HG02840 (cell line): ENCODE measurements at regions not wholly inside any gene's neighbourhood (a gene's known extent, or its start where the extent isn't known, plus 50 kb on each side); places are given as distances from the start of the nearest gene placed in this dataset.
"Not testable (repeated sequence)": the region's sequence is repeated elsewhere in the genome, so short reads cannot be mapped to it uniquely, and the experiment has no call there.

Experiments
- ATAC-seq: cut with Tn5 transposase; IDR thresholded peaks from one replicate; pipeline ENCODE4 v1.9.1; 2021; ENCODE audit warnings: mild to moderate bottlenecking, moderate library complexity, moderate number of reproducible peaks; ENCODE audit not compliant: unreplicated experiment, low FRiP score

GRCh38 chr11:80309301-80309700 is 868.5 kb upstream of the TENM4 start:
- ATAC-seq: no peak

- no peak for ATAC-seq
Observed at GRCh38 chr11:80307676-80308075, 866.8 kb upstream of the TENM4 start.

- no peak for ATAC-seq
Observed at GRCh38 chr11:80297858-80298632, 857.2 kb upstream of the TENM4 start.

- no peak for ATAC-seq
Observed at GRCh38 chr11:80293293-80293692, 852.5 kb upstream of the TENM4 start.

- ATAC-seq: no peak
Observed at GRCh38 chr11:80284946-80285785, 844.3 kb upstream of the TENM4 start.

- ATAC-seq: no peak
Observed at GRCh38 chr11:80282643-80283042, 841.8 kb upstream of the TENM4 start.

GRCh38 chr11:80281194-80281593 is 840.4 kb upstream of the TENM4 start:
- no peak for ATAC-seq

- no peak for ATAC-seq
Observed at GRCh38 chr11:80280737-80281136, 839.9 kb upstream of the TENM4 start.

GRCh38 chr11:80261776-80262175 is 820.9 kb upstream of the TENM4 start:
- ATAC-seq: no peak

GRCh38 chr11:80257319-80258015 is 816.6 kb upstream of the TENM4 start:
- not testable (repeated sequence) for ATAC-seq

- no peak for ATAC-seq
Observed at GRCh38 chr11:80255021-80255420, 814.2 kb upstream of the TENM4 start.

GRCh38 chr11:80241766-80242165 is 800.9 kb upstream of the TENM4 start:
- ATAC-seq: no peak

GRCh38 chr11:80240245-80240644 is 799.4 kb upstream of the TENM4 start:
- no peak for ATAC-seq

- ATAC-seq: no peak
Observed at GRCh38 chr11:80239217-80239616, 798.4 kb upstream of the TENM4 start.

GRCh38 chr11:80227915-80228314 is 787.1 kb upstream of the TENM4 start:
- no peak for ATAC-seq

GRCh38 chr11:80214413-80214812 is 773.6 kb upstream of the TENM4 start:
- ATAC-seq: no peak

- ATAC-seq: no peak
Observed at GRCh38 chr11:80211673-80212072, 770.8 kb upstream of the TENM4 start.

- no peak for ATAC-seq
Observed at GRCh38 chr11:80204021-80204420, 763.2 kb upstream of the TENM4 start.

- ATAC-seq: no peak
Observed at GRCh38 chr11:80196932-80197554, 756.2 kb upstream of the TENM4 start.

GRCh38 chr11:80196041-80196440 is 755.2 kb upstream of the TENM4 start:
- ATAC-seq: no peak

- ATAC-seq: no peak
Observed at GRCh38 chr11:80194625-80195024, 753.8 kb upstream of the TENM4 start.
